B cell (primary cell): ENCODE measurements at regions not wholly inside any gene's neighbourhood (a gene's known extent, or its start where the extent isn't known, plus 50 kb on each side); places are given as distances from the start of the nearest gene placed in this dataset.

Source experiments
- ATAC-seq: fragments of 200-7000 bp; cut with Tn5 transposase; one replicate; pipeline ENCODE4 v1.10.0; 2021; ENCODE audit warnings: low read depth, mild to moderate bottlenecking, moderate number of reproducible peaks, moderate library complexity
- CTCF ChIA-PET: fragments of 350-600 bp; sonication (Branson Sonifier 250); formaldehyde crosslinking; loops from one replicate; lab custom pipeline; 2021; ENCODE audit warnings: antibody characterized with exemption, inconsistent platforms; lab: Charles Lee
- POLR2A ChIA-PET: fragments of 350-600 bp; sonication (Branson Sonifier 250); formaldehyde crosslinking; loops from one replicate; lab custom pipeline; 2021; ENCODE audit warnings: antibody characterized with exemption; lab: Charles Lee
- DNase-seq: peaks from one replicate; pipeline ENCODE4 v3.0.0; 2013
- H2AFZ ChIP-seq: 2 replicates; pipeline ENCODE4 v1.6.1; 2012; ENCODE audit warnings: mild to moderate bottlenecking, low read depth, low read length; ENCODE audit not compliant: insufficient read depth, poor library complexity, severe bottlenecking
- H3K27ac ChIP-seq, 2 donors: 1 replicate in 1 of 2; 2 replicates in 1 of 2; pipeline ENCODE4 v1.5.1; 2012 to 2013; ENCODE audit warnings: low read length in 2 of 2, mild to moderate bottlenecking in 2 of 2, moderate library complexity in 1 of 2
- H3K27me3 ChIP-seq, 4 experiments: fragments of 200-600 bp in 1 of 4; sonication (generic) in 1 of 4; replicated peaks in 1 of 4; 1 replicate in 2 of 4; 2 replicates in 2 of 4; pipeline versions ENCODE4 v1.6.1 to v1.7.0; 2013 to 2016; ENCODE audit warnings: low read length in 3 of 4, mild to moderate bottlenecking in 2 of 4, mixed read lengths in 1 of 4, moderate library complexity in 1 of 4; ENCODE audit not compliant: insufficient read depth in 4 of 4, control insufficient read depth in 3 of 4; ENCODE audit errors: control extremely low read depth in 1 of 4
- H3K36me3 ChIP-seq, 2 experiments: replicated peaks in 1 of 2; 1 replicate in 1 of 2; 2 replicates in 1 of 2; pipeline versions ENCODE4 v1.6.1 to v1.7.1; 2013; ENCODE audit warnings: low read length in 1 of 2; ENCODE audit not compliant: insufficient read depth in 2 of 2, control insufficient read depth in 1 of 2; ENCODE audit errors: control extremely low read depth in 1 of 2, extremely low read depth in 1 of 2
- H3K4me1 ChIP-seq, 2 donors: fragments of 200-600 bp in 1 of 2; sonication (generic) in 1 of 2; 1 replicate in 1 of 2; 2 replicates in 1 of 2; pipeline versions ENCODE4 v1.5.1 to v1.6.1; 2013 to 2017; ENCODE audit warnings: low read length in 2 of 2; ENCODE audit not compliant: control insufficient read depth in 2 of 2, insufficient read depth in 2 of 2
- H3K4me2 ChIP-seq: replicated peaks from 2 replicates; pipeline ENCODE3; 2012; ENCODE audit warnings: mild to moderate bottlenecking, low read depth, low read length; ENCODE audit not compliant: poor library complexity, severe bottlenecking
- H3K4me3 ChIP-seq, 5 experiments: fragments of 200-600 bp in 1 of 5; sonication (generic) in 1 of 5; 1 replicate in 3 of 5; 2 replicates in 2 of 5; pipeline versions ENCODE4 v1.5.1 to v1.7.0; 2011 to 2016; ENCODE audit warnings: low read length in 4 of 5, mild to moderate bottlenecking in 4 of 5, low read depth in 2 of 5, control low read depth in 1 of 5, moderate library complexity in 1 of 5; ENCODE audit not compliant: insufficient read depth in 1 of 5; ENCODE audit errors: control extremely low read depth in 1 of 5, extremely low read depth in 1 of 5
- H3K79me2 ChIP-seq: fragments of 200-600 bp; sonication (generic); one replicate; pipeline ENCODE4 v1.6.0; 2016; ENCODE audit warnings: low read length; ENCODE audit not compliant: control insufficient read depth, insufficient read depth
- H3K9ac ChIP-seq: fragments of 200-600 bp; sonication (generic); 2 replicates; pipeline ENCODE4 v1.6.1; 2017; ENCODE audit warnings: mild to moderate bottlenecking, low read length, moderate library complexity
- H3K9me3 ChIP-seq, 3 donors: one replicate each; pipeline versions ENCODE4 v1.6.1 to v1.7.1; 2013; ENCODE audit warnings: low read length in 2 of 3; ENCODE audit not compliant: control insufficient read depth in 2 of 3, insufficient read depth in 1 of 3; ENCODE audit errors: control extremely low read depth in 1 of 3
- H4K20me1 ChIP-seq: 2 replicates; pipeline ENCODE4 v1.6.0; 2012; ENCODE audit warnings: mild to moderate bottlenecking, low read length; ENCODE audit not compliant: insufficient read depth, control insufficient read depth, poor library complexity, severe bottlenecking
- H3K27ac Mint-ChIP-seq: one replicate; pipeline ENCODE4 v1.8.0; 2021; ENCODE audit warnings: mixed read lengths
- H3K27me3 Mint-ChIP-seq: one replicate; pipeline ENCODE4 v1.8.0; 2021; ENCODE audit warnings: mixed read lengths
- H3K4me1 Mint-ChIP-seq: one replicate; pipeline ENCODE4 v1.8.0; 2021; ENCODE audit warnings: mixed read lengths
- H3K4me3 Mint-ChIP-seq: one replicate; pipeline ENCODE4 v1.8.0; 2021; ENCODE audit warnings: mixed read lengths
- H3K9me3 Mint-ChIP-seq: one replicate; pipeline ENCODE4 v1.8.0; 2022; ENCODE audit warnings: mixed read lengths; ENCODE audit not compliant: insufficient read depth
- EZH2 ChIP-seq: IDR thresholded peaks from 2 replicates; pipeline ENCODE4 v1.6.1; 2012; ENCODE audit warnings: borderline replicate concordance, low read depth, mild to moderate bottlenecking, moderate library complexity, low read length; ENCODE audit not compliant: insufficient read depth, poor library complexity, severe bottlenecking
- WGBS: methylation state at CpG from one replicate; pipeline ENCODE4 v1.1.5; 2013; ENCODE audit warnings: missing lambda C conversion rate; ENCODE audit not compliant: insufficient coverage; 5-methylcytosine and 5-hydroxymethylcytosine counted together
- intact Hi-C: fragments of 100-400 bp; cut with micrococcal nuclease; formaldehyde crosslinking; loops from one replicate; pipeline ENCODE4 v1.10.0; 2022
- TF ChIP-seq, protein P1 (sequence below): fragments of 200-600 bp; IDR thresholded peaks from one replicate; pipeline ENCODE4 v1.8.0; 2022; ENCODE audit warnings: antibody characterized with exemption, mild to moderate bottlenecking

DNA sequence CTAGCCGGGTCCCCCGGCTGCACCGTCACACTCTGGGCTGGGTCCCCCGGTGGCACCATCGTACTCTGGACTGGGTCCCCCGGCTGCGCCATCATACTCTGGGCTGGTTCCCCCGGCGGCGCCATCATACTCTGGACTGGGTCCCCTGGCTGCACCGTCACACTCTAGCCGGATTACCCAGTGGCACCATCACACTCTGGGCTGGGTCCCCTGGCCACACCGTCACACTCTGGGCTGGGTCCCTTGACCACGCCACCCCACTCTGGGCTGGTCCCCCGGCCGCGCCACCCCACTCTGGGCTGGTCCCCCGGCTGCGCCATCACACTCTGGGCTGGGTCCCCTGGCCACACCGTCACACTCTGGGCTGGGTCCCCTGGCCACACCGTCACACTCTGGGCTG lies 653.8 kb upstream of the ID2 start:
- Histone ChIP-seq H3K27me3 (no peaks in the 10 kb centered on the region), H3K27ac (no peak overlapping the region), H3K4me3 (no peak overlapping the region), H3K79me2 (no peaks in the 10 kb centered on the region), H4K20me1 (no peaks in the 10 kb centered on the region), H3K9me3 (peaks cover 0 to 8% (median 0%) of the 10 kb centered on the region in 3 donors), H3K4me2 (no peak overlapping the region), H3K9ac (no peak overlapping the region), H3K4me1 (peaks cover 0 to 5% of the 10 kb centered on the region in 2 donors), H2AFZ (no peak overlapping the region), H3K36me3 (no peaks in the 10 kb centered on the region)
- POLR2A ChIA-PET = no interaction called here
- no peak for ATAC-seq
- intact Hi-C loops = no loop called here
- peaks cover 2% of the 10 kb centered on the region for H3K4me1 Mint-ChIP-seq
- 98% methylated on average over 21 of the region's 21 CpGs for WGBS
- CTCF ChIA-PET = no interaction called here
- no peak overlapping the region for H3K4me3 Mint-ChIP-seq
- peaks cover 24% of the 10 kb centered on the region for H3K27me3 Mint-ChIP-seq
- DNase-seq = no peak
- TF ChIP-seq, protein P1, sequence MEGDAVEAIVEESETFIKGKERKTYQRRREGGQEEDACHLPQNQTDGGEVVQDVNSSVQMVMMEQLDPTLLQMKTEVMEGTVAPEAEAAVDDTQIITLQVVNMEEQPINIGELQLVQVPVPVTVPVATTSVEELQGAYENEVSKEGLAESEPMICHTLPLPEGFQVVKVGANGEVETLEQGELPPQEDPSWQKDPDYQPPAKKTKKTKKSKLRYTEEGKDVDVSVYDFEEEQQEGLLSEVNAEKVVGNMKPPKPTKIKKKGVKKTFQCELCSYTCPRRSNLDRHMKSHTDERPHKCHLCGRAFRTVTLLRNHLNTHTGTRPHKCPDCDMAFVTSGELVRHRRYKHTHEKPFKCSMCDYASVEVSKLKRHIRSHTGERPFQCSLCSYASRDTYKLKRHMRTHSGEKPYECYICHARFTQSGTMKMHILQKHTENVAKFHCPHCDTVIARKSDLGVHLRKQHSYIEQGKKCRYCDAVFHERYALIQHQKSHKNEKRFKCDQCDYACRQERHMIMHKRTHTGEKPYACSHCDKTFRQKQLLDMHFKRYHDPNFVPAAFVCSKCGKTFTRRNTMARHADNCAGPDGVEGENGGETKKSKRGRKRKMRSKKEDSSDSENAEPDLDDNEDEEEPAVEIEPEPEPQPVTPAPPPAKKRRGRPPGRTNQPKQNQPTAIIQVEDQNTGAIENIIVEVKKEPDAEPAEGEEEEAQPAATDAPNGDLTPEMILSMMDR = no peak
- TF ChIP-seq EZH2 = no peak
- H3K27ac Mint-ChIP-seq = no peak overlapping the region
- no peaks in the 10 kb centered on the region for H3K9me3 Mint-ChIP-seq

DNA sequence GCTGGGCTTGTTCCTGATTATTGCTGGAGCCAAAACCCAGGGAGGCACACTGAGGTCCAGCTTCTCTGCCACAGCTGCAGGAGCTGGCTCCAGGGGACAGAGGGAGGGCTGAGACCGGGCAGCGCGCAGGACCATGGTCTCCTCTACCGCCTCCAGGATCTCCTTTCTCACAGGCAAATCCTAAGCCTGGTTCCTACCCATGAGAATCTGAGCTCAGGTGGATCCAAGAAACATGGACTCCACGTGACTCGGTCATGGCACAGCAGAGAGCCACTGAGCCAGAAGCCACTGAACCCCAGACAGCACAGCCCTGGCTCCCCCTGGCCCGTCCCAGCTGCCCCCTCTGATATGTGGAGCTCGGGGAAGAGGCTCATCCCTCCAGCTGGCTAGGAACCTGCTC lies 653.4 kb upstream of the ID2 start:
- no peaks in the 10 kb centered on the region for H3K9me3 Mint-ChIP-seq
- Histone ChIP-seq H3K4me1 (peaks cover 0 to under 1% of the 10 kb centered on the region in 2 donors), H3K9me3 (peaks cover 0 to 7% (median 0%) of the 10 kb centered on the region in 3 donors), H3K27me3 (no peaks in the 10 kb centered on the region), H3K36me3 (no peaks in the 10 kb centered on the region), H3K4me2 (no peak overlapping the region), H3K9ac (no peak overlapping the region), H3K27ac (no peak overlapping the region), H2AFZ (no peak overlapping the region), H3K79me2 (no peaks in the 10 kb centered on the region), H4K20me1 (no peaks in the 10 kb centered on the region), H3K4me3 (no peak overlapping the region)
- intact Hi-C loops = no loop called here
- no peak for DNase-seq
- TF ChIP-seq EZH2 = no peak
- TF ChIP-seq, protein P1 = no peak
- ChIA-PET CTCF (no interaction called here), POLR2A (no interaction called here)
- no peak overlapping the region for H3K27ac Mint-ChIP-seq
- peaks cover 24% of the 10 kb centered on the region for H3K27me3 Mint-ChIP-seq
- no peak for ATAC-seq
- no peaks in the 10 kb centered on the region for H3K4me1 Mint-ChIP-seq
- no peak overlapping the region for H3K4me3 Mint-ChIP-seq
- WGBS = 95% methylated on average over 8 of the region's 8 CpGs
